Adrenal gland (tissue), 9 donors: ENCODE measurements at regions not wholly inside any gene's neighbourhood (a gene's known extent, or its start where the extent isn't known, plus 50 kb on each side); places are given as distances from the start of the nearest gene placed in this dataset.

Source experiments
- DNase-seq, 7 donors: peaks; one replicate each; pipeline ENCODE4 v3.0.0-alpha.2; 2019 to 2020
- H3K27ac ChIP-seq, 5 donors: fragments of 200-600 bp; sonication (generic) in 4 of 5; 1 replicate in 3 of 5; 2 replicates in 2 of 5; pipeline versions ENCODE4 v1.5.1 to v1.8.0; 2016 to 2020; ENCODE audit warnings: mild to moderate bottlenecking in 1 of 5
- H3K27me3 ChIP-seq: fragments of 200-600 bp; 2 replicates; pipeline ENCODE4 v1.8.0; 2021
- H3K36me3 ChIP-seq, 2 donors: fragments of 200-600 bp; replicated peaks in 1 of 2; 1 replicate in 1 of 2; 2 replicates in 1 of 2; pipeline versions ENCODE4 v1.5.1 to v1.8.0; 2018 to 2022
- H3K4me1 ChIP-seq, 2 donors: fragments of 200-600 bp; replicated peaks in 1 of 2; 1 replicate in 1 of 2; 2 replicates in 1 of 2; pipeline versions ENCODE4 v1.5.1 to v1.8.0; 2018 to 2021
- H3K4me3 ChIP-seq, 4 donors: fragments of 200-600 bp; sonication (generic) in 3 of 4; one replicate each; pipeline ENCODE4 v1.5.1; 2016 to 2018
- H3K9me3 ChIP-seq, 3 donors: fragments of 200-600 bp; sonication (generic) in 1 of 3; replicated peaks in 1 of 3; 1 replicate in 2 of 3; 2 replicates in 1 of 3; pipeline versions ENCODE4 v1.5.1 to v1.8.0; 2016 to 2021
- POLR2A ChIP-seq, 2 donors: fragments of 450-650 bp; IDR thresholded peaks; one replicate each; pipeline ENCODE4 v1.6.1; 2017; ENCODE audit warnings: antibody characterized with exemption in 2 of 2, mild to moderate bottlenecking in 2 of 2, moderate library complexity in 1 of 2
- WGBS, 4 donors: extraction: QIAGEN DNeasy Blood & Tissue Kit in 2 of 4; methylation state at CpG; one replicate each; pipeline versions ENCODE4 v1.1.5 to v1.1.7; 2013 to 2017; 5-methylcytosine and 5-hydroxymethylcytosine counted together
- intact Hi-C, 2 donors: fragments of 100-400 bp; cut with DNase I; formaldehyde crosslinking; loops; one replicate each; pipeline versions ENCODE4 v1.14.1 to v1.15.0; 2022 to 2023
- TF ChIP-seq, protein P1 (sequence below), 6 experiments: fragments of 450-650 bp in 4 of 6; fragments of 200-600 bp in 2 of 6; sonication (generic) in 1 of 6; IDR thresholded peaks; 1 replicate in 5 of 6; 2 replicates in 1 of 6; pipeline versions ENCODE4 v1.5.1 to v1.8.0; 2016 to 2021; ENCODE audit warnings: antibody characterized with exemption in 6 of 6, mild to moderate bottlenecking in 2 of 6, moderate library complexity in 1 of 6
- donor health status: healthy with polysubstance abuse.
- donor health status: Bipolar disorder and iron deficiency.
- donor health status: DM: yes; HTN: yes; CAD: no.
- donor health status: DM: no; HTN: no; CAD: no.
- donor health status: DM: no; HTN: no; CAD: no.

DNA sequence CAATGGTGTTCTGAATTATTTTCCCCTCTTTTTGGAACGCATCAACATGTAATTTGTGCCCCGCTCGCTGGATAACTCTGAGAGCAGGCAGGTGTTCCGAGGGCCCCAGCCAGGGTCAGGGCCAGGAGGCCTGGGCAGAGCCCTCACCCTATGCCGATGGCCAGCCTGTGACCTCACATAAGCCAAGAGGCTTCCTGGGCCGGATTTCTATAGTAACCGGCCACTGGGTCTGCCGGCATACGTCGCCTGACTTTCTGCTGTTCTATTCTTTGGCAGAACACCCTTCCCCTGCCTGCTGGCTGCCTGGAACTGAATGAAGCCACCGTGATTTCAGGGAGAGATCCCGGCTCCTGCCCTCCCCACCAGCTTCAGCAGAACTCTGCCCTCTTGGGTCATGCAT, 375.2 kb downstream of the SHANK2 start:
- no peaks in the 10 kb centered on the region for H3K27me3 ChIP-seq
- WGBS, 4 donors = 72 to 85% (median 77%) methylated on average over 12 of the region's 12 CpGs
- H3K4me3 ChIP-seq = no peak overlapping the region
- H3K9me3 ChIP-seq = no peaks in the 10 kb centered on the region
- no peak for DNase-seq
- H3K36me3 ChIP-seq = no peaks in the 10 kb centered on the region
- no peak for TF ChIP-seq POLR2A (IDR thresholded peaks at IDR 0.05)
- TF ChIP-seq, protein P1, sequence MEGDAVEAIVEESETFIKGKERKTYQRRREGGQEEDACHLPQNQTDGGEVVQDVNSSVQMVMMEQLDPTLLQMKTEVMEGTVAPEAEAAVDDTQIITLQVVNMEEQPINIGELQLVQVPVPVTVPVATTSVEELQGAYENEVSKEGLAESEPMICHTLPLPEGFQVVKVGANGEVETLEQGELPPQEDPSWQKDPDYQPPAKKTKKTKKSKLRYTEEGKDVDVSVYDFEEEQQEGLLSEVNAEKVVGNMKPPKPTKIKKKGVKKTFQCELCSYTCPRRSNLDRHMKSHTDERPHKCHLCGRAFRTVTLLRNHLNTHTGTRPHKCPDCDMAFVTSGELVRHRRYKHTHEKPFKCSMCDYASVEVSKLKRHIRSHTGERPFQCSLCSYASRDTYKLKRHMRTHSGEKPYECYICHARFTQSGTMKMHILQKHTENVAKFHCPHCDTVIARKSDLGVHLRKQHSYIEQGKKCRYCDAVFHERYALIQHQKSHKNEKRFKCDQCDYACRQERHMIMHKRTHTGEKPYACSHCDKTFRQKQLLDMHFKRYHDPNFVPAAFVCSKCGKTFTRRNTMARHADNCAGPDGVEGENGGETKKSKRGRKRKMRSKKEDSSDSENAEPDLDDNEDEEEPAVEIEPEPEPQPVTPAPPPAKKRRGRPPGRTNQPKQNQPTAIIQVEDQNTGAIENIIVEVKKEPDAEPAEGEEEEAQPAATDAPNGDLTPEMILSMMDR (IDR thresholded peaks at IDR 0.05) = no peak
- no peaks in the 10 kb centered on the region for H3K4me1 ChIP-seq
- H3K27ac ChIP-seq = no peak overlapping the region
- intact Hi-C loops = no loop called here

GRCh38 chr11:70878366-70878765, 374.0 kb downstream of the SHANK2 start:
- H3K27ac ChIP-seq = no peak overlapping the region
- no peaks in the 10 kb centered on the region for H3K27me3 ChIP-seq
- no peak overlapping the region for H3K4me3 ChIP-seq
- TF ChIP-seq, protein P1 (IDR thresholded peaks at IDR 0.05) = no peak
- intact Hi-C loops = no loop called here
- DNase-seq = no peak
- no peaks in the 10 kb centered on the region for H3K36me3 ChIP-seq
- no peaks in the 10 kb centered on the region for H3K4me1 ChIP-seq
- H3K9me3 ChIP-seq = no peaks in the 10 kb centered on the region
- 80 to 87% (median 83%) methylated on average over 4 to 7 of the region's 7 CpGs for WGBS, 4 donors

DNA sequence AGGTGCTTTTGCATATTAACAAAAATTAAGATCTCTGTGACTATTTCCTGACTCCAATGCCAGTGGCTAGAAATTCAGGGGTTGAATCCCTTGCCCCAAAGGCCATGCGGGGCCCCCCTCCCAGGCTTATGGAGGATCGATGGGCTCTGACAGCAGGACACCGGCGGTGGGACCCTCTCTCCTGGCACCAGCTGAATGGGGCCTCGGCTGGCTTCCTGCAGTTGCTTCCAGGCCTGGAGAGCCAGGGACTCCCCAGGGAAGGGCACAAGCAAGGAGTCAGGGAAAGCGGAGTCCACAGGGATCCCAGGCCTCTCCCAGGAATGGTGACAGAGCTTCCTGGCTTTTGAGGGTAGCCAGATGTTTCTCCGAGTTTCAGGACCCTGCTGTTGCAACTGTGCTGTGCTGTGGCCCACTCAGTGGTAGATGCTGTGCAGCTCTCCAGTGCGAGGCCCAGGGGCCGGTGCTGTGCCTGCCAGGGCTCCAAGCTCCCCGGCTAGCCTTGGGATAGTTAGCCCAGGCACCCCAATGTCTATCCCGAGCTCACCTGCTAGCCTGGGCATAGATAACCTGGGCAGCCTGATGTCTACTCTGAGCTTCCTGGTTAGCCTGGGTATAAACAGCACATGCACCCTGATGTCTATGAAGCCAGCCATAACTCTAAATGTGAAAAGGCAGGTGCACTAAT, 372.6 kb downstream of the SHANK2 start:
- WGBS, 4 donors = 83 to 87% (median 86%) methylated on average over 1 to 11 of the region's 11 CpGs
- TF ChIP-seq POLR2A (IDR thresholded peaks at IDR 0.05) = no peak
- TF ChIP-seq, protein P1 (IDR thresholded peaks at IDR 0.05) = no peak

DNA sequence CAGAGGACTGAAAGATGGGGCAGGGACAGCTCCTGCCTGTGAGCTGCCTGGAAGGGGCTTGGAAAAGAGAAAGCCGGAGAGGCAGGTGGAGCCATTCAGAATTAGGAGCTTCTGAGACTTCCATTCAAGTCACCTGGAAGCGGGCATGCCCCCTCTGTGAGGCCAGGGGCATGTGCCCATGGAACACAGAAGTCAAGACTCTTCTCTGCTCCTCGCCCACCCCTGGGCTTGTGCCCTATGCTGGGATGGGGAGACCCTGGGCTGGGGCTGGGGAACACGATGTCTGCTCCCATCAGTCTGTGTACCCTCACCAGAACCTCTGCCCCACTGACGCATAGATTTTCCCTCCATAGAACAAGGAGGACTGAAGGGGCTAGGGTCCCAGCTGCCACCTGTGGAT, 372.0 kb downstream of the SHANK2 start:
- Histone ChIP-seq H3K9me3 (no peaks in the 10 kb centered on the region), H3K4me1 (no peaks in the 10 kb centered on the region), H3K36me3 (no peaks in the 10 kb centered on the region), H3K27ac (no peak overlapping the region), H3K27me3 (no peaks in the 10 kb centered on the region), H3K4me3 (no peak overlapping the region)
- DNase-seq = no peak
- intact Hi-C loops = no loop called here
- WGBS, 4 donors = 82 to 95% (median 91%) methylated on average over 5 of the region's 5 CpGs
- TF ChIP-seq POLR2A (IDR thresholded peaks at IDR 0.05) = no peak
- TF ChIP-seq, protein P1 (IDR thresholded peaks at IDR 0.05) = no peak

More for the DNA sequence above, 372.6 kb downstream of the SHANK2 start:
- no peak overlapping the region for H3K4me3 ChIP-seq
- intact Hi-C loops = no loop called here
- H3K27ac ChIP-seq = no peak overlapping the region
- no peaks in the 10 kb centered on the region for H3K36me3 ChIP-seq
- H3K4me1 ChIP-seq = no peaks in the 10 kb centered on the region
- no peaks in the 10 kb centered on the region for H3K9me3 ChIP-seq
- DNase-seq = no peak
- no peaks in the 10 kb centered on the region for H3K27me3 ChIP-seq
